Tibial nerve (tissue), 4 donors: ENCODE measurements at regions not wholly inside any gene's neighbourhood (a gene's known extent, or its start where the extent isn't known, plus 50 kb on each side); places are given as distances from the start of the nearest gene placed in this dataset.

ENCODE experiments used
- EP300 ChIP-seq, 2 donors: sonication (generic); formaldehyde crosslinking; IDR thresholded peaks; one replicate each; pipeline ENCODE4 v1.6.1; 2017; ENCODE audit warnings: antibody characterized with exemption in 2 of 2, mild to moderate bottlenecking in 1 of 2
- POLR2A ChIP-seq, 2 donors: fragments of 450-650 bp; IDR thresholded peaks; one replicate each; pipeline ENCODE4 v1.6.1; 2017; ENCODE audit warnings: antibody characterized with exemption in 2 of 2, mild to moderate bottlenecking in 2 of 2, moderate library complexity in 2 of 2
- TF ChIP-seq, protein P1 (sequence below), 5 experiments: fragments of 200-600 bp in 3 of 5; fragments of 450-650 bp in 2 of 5; sonication (generic) in 3 of 5; IDR thresholded peaks; one replicate each; pipeline ENCODE4 v1.5.1; 2016 to 2019; ENCODE audit warnings: antibody characterized with exemption in 5 of 5, mild to moderate bottlenecking in 3 of 5, moderate library complexity in 2 of 5

- TF ChIP-seq, protein P1, sequence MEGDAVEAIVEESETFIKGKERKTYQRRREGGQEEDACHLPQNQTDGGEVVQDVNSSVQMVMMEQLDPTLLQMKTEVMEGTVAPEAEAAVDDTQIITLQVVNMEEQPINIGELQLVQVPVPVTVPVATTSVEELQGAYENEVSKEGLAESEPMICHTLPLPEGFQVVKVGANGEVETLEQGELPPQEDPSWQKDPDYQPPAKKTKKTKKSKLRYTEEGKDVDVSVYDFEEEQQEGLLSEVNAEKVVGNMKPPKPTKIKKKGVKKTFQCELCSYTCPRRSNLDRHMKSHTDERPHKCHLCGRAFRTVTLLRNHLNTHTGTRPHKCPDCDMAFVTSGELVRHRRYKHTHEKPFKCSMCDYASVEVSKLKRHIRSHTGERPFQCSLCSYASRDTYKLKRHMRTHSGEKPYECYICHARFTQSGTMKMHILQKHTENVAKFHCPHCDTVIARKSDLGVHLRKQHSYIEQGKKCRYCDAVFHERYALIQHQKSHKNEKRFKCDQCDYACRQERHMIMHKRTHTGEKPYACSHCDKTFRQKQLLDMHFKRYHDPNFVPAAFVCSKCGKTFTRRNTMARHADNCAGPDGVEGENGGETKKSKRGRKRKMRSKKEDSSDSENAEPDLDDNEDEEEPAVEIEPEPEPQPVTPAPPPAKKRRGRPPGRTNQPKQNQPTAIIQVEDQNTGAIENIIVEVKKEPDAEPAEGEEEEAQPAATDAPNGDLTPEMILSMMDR (IDR thresholded peaks at IDR 0.05), result no peak
- TF ChIP-seq POLR2A (IDR thresholded peaks at IDR 0.05) (no peak), EP300 (IDR thresholded peaks at IDR 0.05) (no peak)
Observed at GRCh38 chr5:51028394-51028793, 354.9 kb upstream of the ISL1 start.
